A549 (cell line): ENCODE measurements at regions not wholly inside any gene's neighbourhood (a gene's known extent, or its start where the extent isn't known, plus 50 kb on each side); places are given as distances from the start of the nearest gene placed in this dataset.

ENCODE experiments used
- ATAC-seq, 2 experiments: fragments of 200-7000 bp in 1 of 2; fragments of >200 bp in 1 of 2; cut with Nextera tagmentation in 1 of 2; cut with Tn5 transposase in 1 of 2; 3 replicates each; pipeline versions ENCODE4 v1.8.0 to v1.9.1; 2018 to 2020; ENCODE audit warnings: mild to moderate bottlenecking in 1 of 2, moderate library complexity in 1 of 2
- CTCF ChIA-PET: fragments of 300-600 bp; sonication (Branson Sonifier 250); formaldehyde crosslinking; extraction: SDS; loops from one replicate; lab custom pipeline; 2021; ENCODE audit warnings: antibody characterized with exemption, inconsistent platforms; lab: Yijun Ruan, JAX
- POLR2A ChIA-PET: fragments of 350-600 bp; formaldehyde crosslinking; extraction: SDS; loops from one replicate; lab custom pipeline; 2021; ENCODE audit warnings: antibody characterized with exemption, inconsistent platforms; lab: Yijun Ruan, JAX
- DNase-seq, 2 experiments: peaks; one replicate each; pipeline versions ENCODE4 v3.0.0 to v3.0.0-alpha.2; 2011 to 2016; ENCODE audit warnings: low read depth in 1 of 2, low spot score in 1 of 2
- FAIRE-seq: peaks from 2 replicates; lab custom pipeline; 2011; peaks lifted over from hg19 to GRCh38; lab: Jason Lieb, UNC
- H3K27ac ChIP-seq, 2 experiments: fragments of >200 bp; sonication (Bioruptor Twin); formaldehyde crosslinking; 3 replicates each; pipeline ENCODE4 v1.5.1; 2016 to 2017
- H3K4me1 ChIP-seq: fragments of >200 bp; sonication (Bioruptor Twin); formaldehyde crosslinking; 3 replicates; pipeline ENCODE4 v1.6.1; 2016
- H3K4me2 ChIP-seq: fragments of >200 bp; sonication (Bioruptor Twin); formaldehyde crosslinking; 3 replicates; pipeline ENCODE4 v1.6.1; 2016
- H3K4me3 ChIP-seq: fragments of >200 bp; sonication (Bioruptor Twin); formaldehyde crosslinking; 3 replicates; pipeline ENCODE4 v1.5.1; 2016
- H3K9me3 ChIP-seq: fragments of >200 bp; sonication (Bioruptor Twin); formaldehyde crosslinking; 3 replicates; pipeline ENCODE4 v1.6.1; 2016
- BHLHE40 ChIP-seq: IDR thresholded peaks from 2 replicates; pipeline ENCODE4 v1.6.1; 2012; ENCODE audit warnings: low read depth, low read length, inconsistent platforms
- CBX2 ChIP-seq: fragments of 200-600 bp; sonication (generic); IDR thresholded peaks from 2 replicates; pipeline ENCODE4 v1.6.1; 2016; ENCODE audit warnings: low read depth, mild to moderate bottlenecking, borderline replicate concordance
- CBX8 ChIP-seq: fragments of 200-600 bp; sonication (generic); IDR thresholded peaks from 2 replicates; pipeline ENCODE4 v1.6.1; 2016
- CHD2 ChIP-seq: fragments of 150-350 bp; IDR thresholded peaks from 2 replicates; pipeline ENCODE4 v1.6.1; 2014; ENCODE audit warnings: low read length; ENCODE audit not compliant: partially characterized antibody
- EHF ChIP-seq: fragments of 250-450 bp; sonication (Bioruptor Pico); IDR thresholded peaks from 2 replicates; pipeline ENCODE4 v1.5.0; 2020; ENCODE audit warnings: mild to moderate bottlenecking
- ESRRA ChIP-seq: fragments of 150-350 bp; IDR thresholded peaks from 2 replicates; pipeline ENCODE4 v1.6.1; 2014; ENCODE audit warnings: mild to moderate bottlenecking, low read length, borderline replicate concordance
- FOSB ChIP-seq: fragments of 250-450 bp; sonication (Bioruptor Pico); IDR thresholded peaks from 2 replicates; pipeline ENCODE4 v1.5.0; 2020; ENCODE audit warnings: mild to moderate bottlenecking, moderate library complexity
- FOSL2 ChIP-seq, 2 experiments: fragments of 450-650 bp in 1 of 2; fragments of >200 bp in 1 of 2; sonication (Bioruptor Twin) in 1 of 2; formaldehyde crosslinking; IDR thresholded peaks; 2 replicates each; pipeline versions ENCODE4 v1.5.0 to v1.6.1; 2016 to 2020; ENCODE audit warnings: mild to moderate bottlenecking in 1 of 2, moderate library complexity in 1 of 2
- HDAC2 ChIP-seq: fragments of 200-600 bp; sonication (generic); IDR thresholded peaks from 2 replicates; pipeline ENCODE4 v1.6.1; 2016
- HEYL ChIP-seq: fragments of 250-450 bp; sonication (Bioruptor Pico); IDR thresholded peaks from 2 replicates; pipeline ENCODE4 v1.8.0; 2021; ENCODE audit warnings: mild to moderate bottlenecking, moderate library complexity
- HOXA7 ChIP-seq: fragments of 250-450 bp; sonication (Bioruptor Pico); IDR thresholded peaks from 2 replicates; pipeline ENCODE4 v1.5.0; 2020; ENCODE audit warnings: mild to moderate bottlenecking, moderate library complexity
- KDM1A ChIP-seq: fragments of 200-600 bp; sonication (generic); IDR thresholded peaks from 2 replicates; pipeline ENCODE4 v1.6.1; 2016; ENCODE audit warnings: low read depth, mild to moderate bottlenecking
- KDM5A ChIP-seq: fragments of 200-600 bp; sonication (generic); IDR thresholded peaks from 2 replicates; pipeline ENCODE4 v1.6.1; 2016; ENCODE audit warnings: antibody characterized with exemption, mild to moderate bottlenecking
- MAFK ChIP-seq: fragments of 450-650 bp; IDR thresholded peaks from 2 replicates; pipeline ENCODE4 v1.6.1; 2014; ENCODE audit not compliant: partially characterized antibody
- MAZ ChIP-seq: fragments of 150-350 bp; IDR thresholded peaks from 2 replicates; pipeline ENCODE4 v1.6.1; 2014; ENCODE audit warnings: antibody characterized with exemption, low read depth, low read length, borderline replicate concordance
- MYC ChIP-seq: IDR thresholded peaks from 2 replicates; pipeline ENCODE4 v1.6.1; 2012; ENCODE audit warnings: mild to moderate bottlenecking, inconsistent platforms, low read length, improper control_type of control experiment, borderline replicate concordance
- NPAS2 ChIP-seq: fragments of 250-450 bp; sonication (Bioruptor Pico); IDR thresholded peaks from 2 replicates; pipeline ENCODE4 v1.8.0; 2022; ENCODE audit warnings: mild to moderate bottlenecking, moderate library complexity, borderline replicate concordance
- NR3C1 ChIP-seq: fragments of >200 bp; sonication (Bioruptor Twin); formaldehyde crosslinking; IDR thresholded peaks from 3 replicates; pipeline ENCODE4 v1.6.1; 2017
- RCOR1 ChIP-seq: fragments of 150-350 bp; IDR thresholded peaks from 2 replicates; pipeline ENCODE4 v1.6.1; 2014; ENCODE audit warnings: antibody characterized with exemption, low read length, low read depth
- SREBF2 ChIP-seq: fragments of 450-650 bp; IDR thresholded peaks from 2 replicates; pipeline ENCODE4 v1.6.1; 2014; ENCODE audit warnings: mild to moderate bottlenecking, moderate library complexity
- TFCP2L1 ChIP-seq: fragments of 250-450 bp; sonication (Bioruptor Pico); IDR thresholded peaks from 2 replicates; pipeline ENCODE4 v1.5.0; 2021; ENCODE audit warnings: mild to moderate bottlenecking
- ZC3H11A ChIP-seq: fragments of 450-650 bp; IDR thresholded peaks from 2 replicates; pipeline ENCODE4 v1.6.1; 2014; ENCODE audit warnings: antibody characterized with exemption, mild to moderate bottlenecking
- ZNF302 ChIP-seq: fragments of 250-450 bp; sonication (Bioruptor Pico); IDR thresholded peaks from 2 replicates; pipeline ENCODE4 v1.9.0; 2021; ENCODE audit warnings: inconsistent platforms, mild to moderate bottlenecking, moderate library complexity
- ZSCAN20 ChIP-seq: fragments of 250-450 bp; sonication (Bioruptor Pico); IDR thresholded peaks from 2 replicates; pipeline ENCODE4 v1.8.0; 2022; ENCODE audit warnings: mild to moderate bottlenecking, moderate library complexity
- WGBS: methylation state at CpG from one replicate; pipeline ENCODE4 v1.1.6; 2017; ENCODE audit errors: missing lambda C conversion rate; 5-methylcytosine and 5-hydroxymethylcytosine counted together
- TF ChIP-seq, protein P1 (sequence below): IDR thresholded peaks from 2 replicates; pipeline ENCODE4 v1.6.1; 2012
- TF ChIP-seq, protein P2 (sequence below): fragments of >200 bp; sonication (Bioruptor Twin); formaldehyde crosslinking; IDR thresholded peaks from 3 replicates; pipeline ENCODE4 v1.6.1; 2016
- TF ChIP-seq, protein P3 (sequence below): fragments of 250-450 bp; sonication (Bioruptor Pico); IDR thresholded peaks from 2 replicates; pipeline ENCODE4 v1.5.0; 2020; ENCODE audit warnings: low read depth, mild to moderate bottlenecking, moderate library complexity
- TF ChIP-seq, protein P4 (sequence below): IDR thresholded peaks from 2 replicates; pipeline ENCODE4 v1.6.1; 2012

DNA sequence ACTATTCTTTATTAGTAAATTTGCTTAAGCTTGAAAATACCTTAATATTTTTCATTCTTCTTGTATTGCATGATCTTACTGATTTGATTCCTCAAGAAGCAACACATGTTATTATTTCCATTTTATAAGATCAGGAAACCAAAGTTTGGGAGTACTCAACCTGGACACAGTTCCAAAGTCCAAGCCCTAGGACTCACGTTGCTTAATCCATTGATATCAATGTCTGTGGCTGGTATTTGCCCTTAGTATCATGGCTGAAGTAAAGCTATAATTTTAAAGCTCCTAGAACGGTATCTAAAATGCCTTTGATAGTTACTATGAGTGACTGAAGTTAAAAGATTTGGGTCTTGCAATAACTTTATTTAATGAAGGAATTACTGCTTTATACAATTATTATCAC lies 1045.3 kb downstream of the TUSC7 start:
- Histone ChIP-seq H3K9me3 (no peaks in the 10 kb centered on the region), H3K27ac (no peak overlapping the region), H3K4me1 (no peaks in the 10 kb centered on the region; the same call in 2 of the 3 replicates), H3K4me3 (no peak overlapping the region), H3K4me2 (no peak overlapping the region)
- 25% methylated on average over 2 of the region's 2 CpGs for WGBS
- no peak for FAIRE-seq
- TF ChIP-seq TFCP2L1 (CRISPR knock-in tag) (no peak), NPAS2 (CRISPR knock-in tag) (no peak), KDM1A (no peak), MYC (no peak), FOSB (CRISPR knock-in tag) (no peak), MAFK (no peak), HOXA7 (no peak), HEYL (CRISPR knock-in tag) (no peak), RCOR1 (no peak), CBX2 (no peak), ZC3H11A (no peak), KDM5A (no peak), ESRRA (no peak), CHD2 (no peak), NR3C1 (no peak), ZNF302 (no peak)
- TF ChIP-seq, protein P1, sequence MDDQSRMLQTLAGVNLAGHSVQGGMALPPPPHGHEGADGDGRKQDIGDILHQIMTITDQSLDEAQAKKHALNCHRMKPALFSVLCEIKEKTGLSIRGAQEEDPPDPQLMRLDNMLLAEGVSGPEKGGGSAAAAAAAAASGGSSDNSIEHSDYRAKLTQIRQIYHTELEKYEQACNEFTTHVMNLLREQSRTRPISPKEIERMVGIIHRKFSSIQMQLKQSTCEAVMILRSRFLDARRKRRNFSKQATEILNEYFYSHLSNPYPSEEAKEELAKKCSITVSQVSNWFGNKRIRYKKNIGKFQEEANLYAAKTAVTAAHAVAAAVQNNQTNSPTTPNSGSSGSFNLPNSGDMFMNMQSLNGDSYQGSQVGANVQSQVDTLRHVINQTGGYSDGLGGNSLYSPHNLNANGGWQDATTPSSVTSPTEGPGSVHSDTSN: no peak
- TF ChIP-seq, protein P2, sequence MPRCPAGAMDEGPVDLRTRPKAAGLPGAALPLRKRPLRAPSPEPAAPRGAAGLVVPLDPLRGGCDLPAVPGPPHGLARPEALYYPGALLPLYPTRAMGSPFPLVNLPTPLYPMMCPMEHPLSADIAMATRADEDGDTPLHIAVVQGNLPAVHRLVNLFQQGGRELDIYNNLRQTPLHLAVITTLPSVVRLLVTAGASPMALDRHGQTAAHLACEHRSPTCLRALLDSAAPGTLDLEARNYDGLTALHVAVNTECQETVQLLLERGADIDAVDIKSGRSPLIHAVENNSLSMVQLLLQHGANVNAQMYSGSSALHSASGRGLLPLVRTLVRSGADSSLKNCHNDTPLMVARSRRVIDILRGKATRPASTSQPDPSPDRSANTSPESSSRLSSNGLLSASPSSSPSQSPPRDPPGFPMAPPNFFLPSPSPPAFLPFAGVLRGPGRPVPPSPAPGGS: no peak
- no peak for ATAC-seq
- POLR2A ChIA-PET: no interaction called here
- CTCF ChIA-PET: no interaction called here
- no peak for DNase-seq

DNA sequence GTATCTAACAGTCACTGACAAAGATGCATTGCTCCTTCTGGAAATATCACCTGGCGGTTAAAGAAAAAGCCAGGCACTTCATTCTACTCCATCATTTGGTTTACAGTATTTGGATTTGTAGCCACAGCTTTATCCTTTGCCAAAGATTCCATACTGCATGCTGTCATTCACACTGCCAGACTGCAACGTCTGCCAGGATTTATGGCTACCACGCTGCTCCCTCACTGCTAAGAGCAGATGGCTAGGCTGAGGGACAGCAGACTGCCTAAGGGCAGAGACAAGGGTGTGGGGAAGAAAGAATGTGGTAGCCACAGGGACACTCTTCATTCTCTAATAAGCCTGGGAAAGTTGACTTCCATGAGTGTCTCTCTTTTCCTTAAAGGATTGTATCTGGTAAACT lies 1047.0 kb downstream of the TUSC7 start:
- TF ChIP-seq SREBF2: no peak
- TF ChIP-seq, protein P2: no peak
- TF ChIP-seq FOSL2 (IDR thresholded peaks at IDR 0.05): no peak
- TF ChIP-seq FOSL2 (CRISPR knock-in tag; IDR thresholded peaks at IDR 0.05): no peak
- TF ChIP-seq NPAS2 (CRISPR knock-in tag): no peak
- no peak for TF ChIP-seq CBX8
- TF ChIP-seq FOSB (CRISPR knock-in tag): no peak
- TF ChIP-seq, protein P1: no peak
- no peak for TF ChIP-seq MAZ
- TF ChIP-seq HDAC2: no peak
- TF ChIP-seq, protein P3, sequence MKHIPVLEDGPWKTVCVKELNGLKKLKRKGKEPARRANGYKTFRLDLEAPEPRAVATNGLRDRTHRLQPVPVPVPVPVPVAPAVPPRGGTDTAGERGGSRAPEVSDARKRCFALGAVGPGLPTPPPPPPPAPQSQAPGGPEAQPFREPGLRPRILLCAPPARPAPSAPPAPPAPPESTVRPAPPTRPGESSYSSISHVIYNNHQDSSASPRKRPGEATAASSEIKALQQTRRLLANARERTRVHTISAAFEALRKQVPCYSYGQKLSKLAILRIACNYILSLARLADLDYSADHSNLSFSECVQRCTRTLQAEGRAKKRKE (CRISPR knock-in tag): no peak
- no peak for TF ChIP-seq RCOR1
- no peak for TF ChIP-seq ZSCAN20
- no peak for TF ChIP-seq BHLHE40
- no peak for TF ChIP-seq ZNF302
- TF ChIP-seq ZC3H11A: no peak
- TF ChIP-seq EHF: no peak
- no peak for TF ChIP-seq NR3C1
- TF ChIP-seq, protein P4, sequence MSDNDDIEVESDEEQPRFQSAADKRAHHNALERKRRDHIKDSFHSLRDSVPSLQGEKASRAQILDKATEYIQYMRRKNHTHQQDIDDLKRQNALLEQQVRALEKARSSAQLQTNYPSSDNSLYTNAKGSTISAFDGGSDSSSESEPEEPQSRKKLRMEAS: no peak
- ChIA-PET CTCF (no interaction called here), POLR2A (no interaction called here)
- FAIRE-seq: no peak
- no peak for ATAC-seq
- DNase-seq: no peak
- Histone ChIP-seq H3K9me3 (no peaks in the 10 kb centered on the region), H3K4me1 (no peaks in the 10 kb centered on the region; the same call in 2 of the 3 replicates), H3K4me3 (no peak overlapping the region), H3K27ac (no peak overlapping the region), H3K4me2 (no peak overlapping the region)
- WGBS: 47% methylated on average over 3 of the region's 3 CpGs
